Vagina (tissue), 2 donors: ENCODE measurements at regions not wholly inside any gene's neighbourhood (a gene's known extent, or its start where the extent isn't known, plus 50 kb on each side); places are given as distances from the start of the nearest gene placed in this dataset.

Source experiments
- DNase-seq, 2 donors: peaks; one replicate each; pipeline ENCODE4 v3.0.0-alpha.2; 2017; ENCODE audit errors: extremely low spot score in 2 of 2
- H3K27ac ChIP-seq: fragments of 200-600 bp; sonication (generic); one replicate; pipeline ENCODE4 v1.5.1; 2019
- H3K27me3 ChIP-seq: fragments of 200-600 bp; sonication (generic); one replicate; pipeline ENCODE4 v1.5.1; 2019
- H3K36me3 ChIP-seq, 2 donors: fragments of 200-600 bp; sonication (generic); one replicate each; pipeline ENCODE4 v1.5.1; 2017 to 2019
- H3K4me1 ChIP-seq: fragments of 200-600 bp; sonication (generic); one replicate; pipeline ENCODE4 v1.5.1; 2019
- H3K4me3 ChIP-seq, 2 donors: fragments of 200-600 bp; sonication (generic); 1 replicate in 1 of 2; 2 replicates in 1 of 2; pipeline ENCODE4 v1.5.1; 2016 to 2019
- H3K9me3 ChIP-seq: fragments of 200-600 bp; sonication (generic); one replicate; pipeline ENCODE4 v1.5.1; 2019
- CTCF ChIP-seq, 3 experiments: fragments of 450-650 bp in 2 of 3; fragments of 200-600 bp in 1 of 3; sonication (generic) in 1 of 3; IDR thresholded peaks; one replicate each; pipeline ENCODE4 v1.5.1; 2017 to 2019; ENCODE audit warnings: antibody characterized with exemption in 3 of 3, mild to moderate bottlenecking in 2 of 3, moderate library complexity in 2 of 3
- POLR2A ChIP-seq, 2 donors: fragments of 450-650 bp; IDR thresholded peaks; one replicate each; pipeline ENCODE4 v1.6.1; 2017; ENCODE audit warnings: antibody characterized with exemption in 2 of 2, mild to moderate bottlenecking in 2 of 2, moderate library complexity in 2 of 2
- POLR2AphosphoS5 ChIP-seq, 2 donors: sonication (generic); formaldehyde crosslinking; IDR thresholded peaks; one replicate each; pipeline ENCODE4 v1.9.0; 2017; ENCODE audit warnings: antibody characterized with exemption in 2 of 2, mild to moderate bottlenecking in 2 of 2, low read depth in 1 of 2; ENCODE audit not compliant: insufficient read depth in 1 of 2
- intact Hi-C: fragments of 100-400 bp; cut with DNase I; formaldehyde crosslinking; loops from one replicate; pipeline ENCODE4 v1.15.1; 2023

GRCh38 chr4:22215084-22215483 lies 266.5 kb upstream of the KCNIP4 start:
- intact Hi-C loops = no loop called here
- no peaks in the 10 kb centered on the region for H3K36me3 ChIP-seq
- H3K27ac ChIP-seq = no peak overlapping the region
- no peak overlapping the region for H3K4me3 ChIP-seq
- TF ChIP-seq POLR2A (IDR thresholded peaks at IDR 0.05) = no peak
- no peak for TF ChIP-seq CTCF (IDR thresholded peaks at IDR 0.05)
- no peak for TF ChIP-seq POLR2AphosphoS5 (IDR thresholded peaks at IDR 0.05; ENCODE audit: insufficient read depth in 1 of 2, low read depth in 1 of 2)
- no peak for DNase-seq
- no peaks in the 10 kb centered on the region for H3K27me3 ChIP-seq
- H3K9me3 ChIP-seq = no peaks in the 10 kb centered on the region
- peaks cover 4% of the 10 kb centered on the region for H3K4me1 ChIP-seq

- no peaks in the 10 kb centered on the region for H3K9me3 ChIP-seq
- H3K36me3 ChIP-seq = no peaks in the 10 kb centered on the region
- TF ChIP-seq POLR2AphosphoS5 (IDR thresholded peaks at IDR 0.05; ENCODE audit: insufficient read depth in 1 of 2, low read depth in 1 of 2) (no peak), POLR2A (IDR thresholded peaks at IDR 0.05) (no peak), CTCF (IDR thresholded peaks at IDR 0.05) (no peak)
- H3K27ac ChIP-seq = no peak overlapping the region
- H3K27me3 ChIP-seq = no peaks in the 10 kb centered on the region
- H3K4me1 ChIP-seq = peaks cover 14% of the 10 kb centered on the region
- no peak overlapping the region for H3K4me3 ChIP-seq
- intact Hi-C loops = no loop called here
- no peak for DNase-seq
Measured at GRCh38 chr4:22203711-22204011, 255.1 kb upstream of the KCNIP4 start.

- Histone ChIP-seq H3K4me3 (no peak overlapping the region), H3K36me3 (no peaks in the 10 kb centered on the region), H3K27me3 (no peaks in the 10 kb centered on the region), H3K4me1 (peaks cover 14% of the 10 kb centered on the region), H3K27ac (no peak overlapping the region), H3K9me3 (no peaks in the 10 kb centered on the region)
- TF ChIP-seq CTCF (IDR thresholded peaks at IDR 0.05) (no peak), POLR2AphosphoS5 (IDR thresholded peaks at IDR 0.05; ENCODE audit: insufficient read depth in 1 of 2, low read depth in 1 of 2) (no peak), POLR2A (IDR thresholded peaks at IDR 0.05) (no peak)
- intact Hi-C loops = no loop called here
- no peak for DNase-seq
Measured at GRCh38 chr4:22202975-22203710, 254.6 kb upstream of the KCNIP4 start.

DNA sequence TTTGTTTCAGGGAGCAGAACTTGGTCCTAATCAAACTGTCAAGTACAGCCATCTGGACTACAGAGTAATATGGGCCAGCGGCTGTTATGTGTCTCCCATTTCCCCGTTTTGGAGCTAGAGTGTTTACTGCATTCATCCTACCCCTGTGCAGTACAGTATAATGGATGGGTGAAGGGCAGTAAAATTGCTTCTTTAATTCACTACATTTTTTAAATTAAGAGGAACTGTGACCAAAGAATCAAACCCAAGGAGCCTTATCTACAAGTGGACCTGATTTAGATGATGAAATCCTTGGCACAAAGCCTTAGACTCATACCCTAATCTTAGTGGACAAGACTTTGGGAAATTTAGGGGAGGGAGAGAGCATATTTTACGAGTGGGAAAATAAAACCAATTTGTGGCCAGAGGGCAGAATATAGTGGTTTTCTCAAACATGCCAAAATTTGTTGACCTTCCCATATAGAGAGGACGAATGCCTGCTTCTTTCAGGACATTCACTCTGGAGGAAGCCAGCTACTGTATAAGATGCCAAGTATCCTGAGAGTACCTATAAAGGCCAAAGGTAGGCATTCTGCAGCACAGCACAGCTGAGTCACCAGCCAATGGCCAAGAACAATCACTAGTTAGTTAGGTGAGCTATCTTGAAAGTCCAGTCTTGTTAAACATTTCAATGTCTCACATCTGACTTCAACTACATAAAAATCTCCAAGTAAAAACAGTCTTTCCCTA lies 253.8 kb upstream of the KCNIP4 start:
- peaks cover 14% of the 10 kb centered on the region for H3K4me1 ChIP-seq
- intact Hi-C loops = no loop called here

More for the DNA sequence above, 253.8 kb upstream of the KCNIP4 start:
- no peak overlapping the region for H3K4me3 ChIP-seq
- no peak for TF ChIP-seq POLR2AphosphoS5 (IDR thresholded peaks at IDR 0.05; ENCODE audit: insufficient read depth in 1 of 2, low read depth in 1 of 2)
- TF ChIP-seq CTCF (IDR thresholded peaks at IDR 0.05) = no peak
- TF ChIP-seq POLR2A (IDR thresholded peaks at IDR 0.05) = no peak
- H3K27ac ChIP-seq = no peak overlapping the region
- no peaks in the 10 kb centered on the region for H3K27me3 ChIP-seq
- DNase-seq = no peak
- no peaks in the 10 kb centered on the region for H3K36me3 ChIP-seq
- no peaks in the 10 kb centered on the region for H3K9me3 ChIP-seq
